ENCODE measurements at regions not wholly inside any gene's neighbourhood (a gene's known extent, or its start where the extent isn't known, plus 50 kb on each side); places are given as distances from the start of the nearest gene placed in this dataset.

DNA sequence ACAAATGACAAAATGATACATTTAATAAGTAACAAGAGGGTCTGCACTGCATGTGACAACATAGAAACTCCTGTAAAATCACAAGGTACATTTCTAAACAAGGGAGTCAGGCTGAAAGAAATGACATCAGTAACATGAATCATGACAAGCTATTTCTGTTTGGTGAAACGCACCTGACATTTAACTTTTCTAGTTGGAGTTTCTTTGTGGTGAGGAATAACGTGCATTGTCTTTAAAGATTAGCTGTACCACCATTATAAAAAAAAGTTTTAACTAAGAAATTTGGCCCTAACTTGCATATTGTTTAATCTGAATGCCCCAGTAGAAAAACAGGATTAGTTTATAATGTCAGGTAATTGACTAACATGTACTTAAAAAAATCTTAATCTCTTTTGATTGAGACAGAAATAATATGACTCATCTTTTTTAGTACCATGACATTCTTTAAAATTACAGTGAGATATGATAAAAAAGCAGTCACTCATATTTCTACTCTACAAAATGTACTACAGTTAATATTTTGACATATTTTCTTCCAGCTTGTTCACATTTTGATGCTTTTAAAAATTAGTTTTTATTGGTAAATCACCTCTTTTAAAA lies 418.2 kb downstream of the KLF12 start:
- DNase-seq (ENCODE audit: low read depth) = no peak

DNA sequence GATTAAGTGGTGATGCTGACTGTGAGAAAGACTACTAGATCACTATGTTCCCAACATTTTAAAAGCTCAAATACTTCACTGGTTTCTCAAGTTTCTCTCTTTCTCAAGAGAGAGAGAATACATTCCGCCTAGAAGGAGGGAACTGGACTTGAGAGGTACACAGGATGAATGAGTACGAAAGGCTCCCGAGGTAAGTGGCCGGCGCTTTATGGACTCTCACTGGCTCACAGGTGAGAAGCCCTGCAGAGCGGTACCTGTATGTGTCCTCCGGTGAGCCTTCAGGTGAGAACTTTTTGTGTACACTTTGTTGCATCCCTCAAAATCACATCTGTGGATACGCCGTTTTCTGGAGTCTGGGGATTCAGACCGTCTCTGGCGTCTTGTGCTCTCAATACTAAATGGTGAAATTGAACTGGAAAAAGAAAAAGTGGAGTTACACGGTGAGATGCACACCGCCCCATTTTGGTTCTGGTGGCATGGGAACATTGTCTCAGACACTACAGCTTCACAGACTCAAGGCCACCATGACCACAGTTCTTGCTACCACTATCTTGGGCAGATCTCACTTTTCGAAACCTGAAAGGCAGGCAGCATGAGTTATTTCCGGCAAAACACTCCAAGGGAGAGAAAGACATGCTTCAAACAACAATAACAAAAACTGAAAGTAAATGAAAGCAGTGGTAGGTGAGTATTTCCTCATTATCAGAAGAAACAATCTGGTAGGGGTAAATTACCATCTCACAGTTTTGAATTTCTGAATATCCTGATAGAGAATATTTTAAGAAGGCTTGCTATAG lies 418.9 kb downstream of the KLF12 start:
- DNase-seq (ENCODE audit: low read depth) = no peak

DNA sequence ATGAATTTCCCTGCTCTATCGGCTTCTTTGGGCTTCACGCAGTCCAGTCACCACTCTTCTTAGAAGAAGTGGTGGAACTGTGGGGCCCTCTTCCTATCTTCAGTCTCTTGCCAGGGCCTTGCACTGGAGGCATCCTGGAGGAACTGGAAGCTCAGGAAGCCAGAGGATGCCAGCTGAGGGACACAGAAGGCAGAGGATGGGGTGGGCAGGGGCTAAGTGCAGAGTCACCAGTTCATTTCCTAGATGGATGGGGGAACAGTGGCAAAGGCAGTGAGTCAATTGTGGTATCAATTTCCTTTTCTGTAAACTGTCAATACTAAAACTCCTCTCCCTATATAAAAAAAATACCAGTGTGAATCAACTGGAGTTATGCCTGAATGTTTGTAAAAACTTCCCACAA lies 419.7 kb downstream of the KLF12 start:
- DNase-seq (ENCODE audit: low read depth) = no peak

DNA sequence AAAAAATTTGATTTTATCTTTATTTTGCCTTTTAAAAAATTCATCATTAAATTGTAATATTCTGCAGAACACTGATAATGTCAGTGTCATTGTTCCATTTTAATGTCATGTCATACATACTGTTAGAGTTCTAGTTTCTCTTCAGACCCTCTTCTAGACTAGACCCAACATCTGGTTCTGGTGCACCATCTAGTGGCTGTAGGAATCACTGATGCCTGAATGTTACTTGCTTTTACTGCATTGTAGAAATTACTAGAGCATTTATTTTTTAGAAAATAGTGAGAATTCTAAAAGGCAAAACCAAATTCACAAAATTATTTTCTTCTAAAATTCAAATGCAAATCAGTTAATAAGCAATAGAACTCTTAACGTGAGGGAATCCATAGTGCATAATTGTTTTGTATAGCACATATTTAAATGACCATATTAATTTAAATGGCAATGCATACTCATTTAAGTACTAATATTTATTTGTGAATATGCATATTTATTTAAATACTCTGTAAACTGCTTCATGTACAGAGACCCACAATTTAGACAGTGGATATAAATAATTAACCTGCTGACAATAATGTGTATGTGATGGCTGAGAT lies 425.7 kb downstream of the KLF12 start:
- peak; percentile 53 for DNase-seq (ENCODE audit: low read depth)

DNA sequence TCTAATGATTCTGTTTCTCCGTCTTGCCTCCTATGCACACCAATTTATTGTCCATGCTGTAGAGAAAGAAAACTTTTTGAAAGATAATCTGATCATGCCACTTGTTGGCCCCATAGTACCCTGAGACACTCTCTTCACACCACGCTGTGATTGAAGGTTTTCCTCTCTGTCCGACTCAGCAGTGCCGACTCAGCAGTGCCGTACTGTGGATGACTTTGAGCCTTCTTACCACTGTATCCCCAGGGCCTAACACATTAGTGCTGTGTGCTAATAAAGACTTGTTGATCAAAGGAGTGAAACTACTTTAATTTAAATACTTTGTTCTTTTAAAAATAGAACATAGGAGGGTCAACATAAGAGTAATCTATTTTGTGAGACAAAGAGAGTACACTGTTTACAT lies 429.6 kb downstream of the KLF12 start:
- DNase-seq (ENCODE audit: low read depth) = no peak

DNA sequence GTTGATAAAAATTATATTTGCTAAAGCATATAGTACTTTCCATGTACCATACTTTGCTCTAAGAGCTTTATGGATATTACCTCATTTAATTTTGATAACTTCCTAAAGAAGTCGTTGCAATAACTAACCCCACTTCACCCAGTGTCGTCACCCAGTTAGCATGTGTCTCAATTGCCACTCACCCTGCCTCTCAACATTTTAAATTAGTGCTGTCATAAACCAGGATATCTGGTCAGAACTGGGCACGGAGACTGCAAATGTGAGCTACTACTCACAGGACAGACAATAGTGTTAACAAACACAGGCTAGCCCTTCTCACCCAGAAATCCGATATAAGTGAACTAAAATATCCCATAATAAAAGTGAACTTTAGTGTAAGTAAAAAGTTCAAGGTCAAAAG lies 430.6 kb downstream of the KLF12 start:
- no peak for DNase-seq (ENCODE audit: low read depth)

DNA sequence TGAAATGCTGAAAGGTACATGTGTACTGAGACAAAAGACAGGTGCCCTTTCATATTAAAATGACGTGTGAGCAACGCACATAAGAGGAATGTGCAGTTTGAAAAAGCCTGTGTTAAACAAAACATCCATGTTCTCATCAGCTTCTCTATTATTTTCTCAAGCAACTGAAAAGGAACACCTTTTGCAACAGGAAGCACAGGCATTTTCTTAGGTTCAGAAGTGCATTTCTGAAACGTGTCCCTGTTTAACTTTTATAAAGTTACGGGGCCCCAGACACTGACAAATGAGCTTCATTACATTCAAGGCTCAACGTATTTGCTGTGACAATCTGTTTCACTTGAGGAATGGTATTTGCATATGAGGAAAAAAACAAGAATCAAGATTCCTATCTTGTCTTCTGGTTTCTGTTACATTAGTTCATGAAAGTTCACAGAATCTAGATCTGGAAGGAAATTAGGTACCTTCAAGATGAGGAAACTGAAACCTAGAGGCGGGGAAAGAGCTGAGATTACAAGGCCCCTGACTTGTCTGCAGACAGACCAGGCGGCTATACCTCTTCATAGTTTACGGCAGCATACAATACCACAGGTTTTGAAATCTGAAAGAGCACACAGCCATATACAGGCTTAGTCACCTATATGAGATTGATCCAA lies 431.7 kb downstream of the KLF12 start:
- no peak for DNase-seq (ENCODE audit: low read depth)

DNA sequence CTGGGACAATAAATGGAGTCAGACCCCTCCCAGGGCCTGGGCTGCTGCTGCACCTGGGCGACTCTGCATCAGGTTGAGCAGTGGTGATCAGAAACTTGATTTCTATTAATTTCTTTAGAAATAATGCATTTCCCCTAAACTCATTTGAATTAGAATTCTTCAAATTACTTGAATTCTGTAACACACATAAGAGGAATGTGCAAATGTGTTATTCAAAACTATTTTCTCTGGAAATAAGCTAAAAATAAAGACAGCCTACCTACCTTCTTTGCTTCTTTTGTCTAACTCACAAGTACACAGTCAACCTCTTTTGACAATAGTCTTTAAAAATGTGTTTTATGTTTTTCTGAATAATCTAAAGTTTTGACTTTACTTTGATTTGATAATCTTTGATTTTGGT lies 433.0 kb downstream of the KLF12 start:
- DNase-seq (ENCODE audit: low read depth) = no peak

DNA sequence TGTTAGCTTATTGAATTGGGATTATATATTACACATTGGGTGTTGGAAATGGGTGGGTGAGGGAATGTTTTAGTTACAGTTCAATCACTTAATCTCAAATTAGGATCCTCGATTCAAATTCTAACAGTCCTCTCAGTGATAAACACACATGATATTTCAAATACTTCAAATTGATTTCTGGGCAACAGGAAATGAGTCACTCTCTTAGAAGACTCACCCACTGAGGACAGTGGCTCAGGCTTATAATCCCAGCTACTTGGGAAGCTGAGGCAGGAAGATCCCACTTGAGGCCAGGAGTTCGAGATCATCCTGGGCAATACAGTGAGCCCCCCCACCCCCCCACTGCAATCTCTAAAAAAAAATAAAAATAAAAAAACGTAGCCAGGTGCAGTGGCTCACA lies 435.3 kb downstream of the KLF12 start:
- no peak for DNase-seq (ENCODE audit: low read depth)

DNA sequence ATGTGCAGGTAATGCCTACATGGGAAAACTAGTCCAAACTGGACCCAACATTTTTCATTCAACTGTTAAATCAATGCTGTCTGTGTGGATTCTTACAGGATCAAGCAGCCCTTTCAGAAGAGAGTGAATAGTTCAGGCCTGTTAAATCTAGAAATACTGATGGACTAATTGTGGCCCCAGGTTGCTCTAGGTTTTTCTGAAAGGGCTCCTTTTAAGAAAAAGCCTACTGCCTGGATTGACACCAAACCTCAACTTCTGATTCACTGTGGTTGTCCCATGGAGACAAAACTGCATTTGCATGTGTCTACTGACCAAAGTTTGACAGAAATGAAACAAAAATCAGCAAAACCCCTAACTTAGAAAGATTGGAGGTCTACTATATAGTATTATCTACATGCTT lies 437.0 kb downstream of the KLF12 start:
- peak; percentile 34 for DNase-seq (ENCODE audit: low read depth)

DNA sequence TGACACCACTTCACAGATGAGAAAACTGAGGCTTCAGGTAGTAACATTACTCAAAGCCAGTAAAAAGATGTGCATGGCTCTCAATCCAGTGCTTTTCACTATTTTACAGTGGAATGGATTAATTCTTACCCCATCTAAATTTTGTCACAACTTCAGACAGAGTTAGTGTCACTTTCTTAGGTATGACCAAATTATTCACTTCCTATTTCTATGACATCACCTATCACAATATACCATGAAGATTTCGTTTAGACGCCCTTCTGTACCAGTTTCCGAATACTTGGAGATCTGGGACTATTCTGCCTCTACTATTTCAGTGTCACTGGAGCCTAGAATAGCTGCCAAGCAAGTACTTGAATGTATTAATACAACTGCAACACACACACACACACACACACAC lies 437.5 kb downstream of the KLF12 start:
- DNase-seq (ENCODE audit: low read depth) = no peak

DNA sequence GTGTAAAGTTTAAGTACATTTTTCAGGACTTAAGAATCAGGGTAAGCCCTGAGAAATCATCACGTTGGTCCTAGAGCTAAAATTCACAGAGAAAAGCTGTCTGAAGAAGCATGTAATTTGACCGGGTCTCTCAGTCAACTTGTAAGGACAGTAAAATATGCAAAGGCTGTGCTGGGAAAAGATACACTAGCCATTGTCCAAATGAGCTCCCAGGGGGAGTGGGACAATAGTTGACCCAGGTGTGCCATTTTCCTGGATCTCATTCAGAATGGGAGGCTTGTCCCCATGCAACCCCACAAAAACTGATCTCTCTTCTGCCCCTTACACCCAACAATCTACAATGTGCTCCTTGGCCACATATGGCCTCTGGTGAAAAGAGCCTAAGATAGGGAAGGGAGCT lies 437.9 kb downstream of the KLF12 start:
- no peak for DNase-seq (ENCODE audit: low read depth)

DNA sequence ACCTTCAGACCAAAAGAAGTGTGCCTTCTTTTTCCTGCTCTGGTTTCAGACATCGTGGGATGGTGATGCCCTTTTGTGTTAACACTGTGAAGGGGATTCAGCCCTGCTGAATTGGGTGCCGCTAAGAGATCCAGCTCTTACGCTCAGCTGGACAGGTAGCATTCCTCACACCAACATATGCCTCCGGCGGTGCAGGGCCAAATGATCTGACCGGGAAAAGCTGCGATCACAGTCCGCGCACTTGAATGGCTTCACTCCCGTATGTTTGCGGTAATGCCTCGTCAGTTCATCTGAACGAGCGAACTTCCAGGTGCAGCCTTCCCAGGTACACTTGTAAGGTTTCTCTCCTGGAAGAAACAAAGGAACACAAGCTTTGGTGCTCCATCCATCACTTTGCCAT lies 438.9 kb downstream of the KLF12 start:
- no peak for DNase-seq (ENCODE audit: low read depth)

DNA sequence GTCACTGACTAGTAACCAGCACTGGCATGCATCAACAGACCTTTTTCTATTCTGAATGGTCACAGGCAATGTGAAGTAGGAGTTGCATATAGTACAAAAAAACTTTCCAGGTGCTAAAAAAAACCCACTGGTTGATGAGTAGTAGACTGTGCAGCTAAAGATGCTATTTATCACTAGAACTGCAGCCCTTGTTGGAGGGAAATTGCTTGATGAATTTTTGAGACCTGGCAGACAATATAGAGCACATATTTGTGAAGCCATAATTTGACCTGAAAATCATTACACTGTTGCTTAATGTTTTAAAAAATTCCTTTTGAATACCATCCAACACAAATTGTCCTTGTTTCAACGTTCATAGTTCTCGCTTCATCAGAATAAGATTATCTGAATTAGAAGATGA lies 441.0 kb downstream of the KLF12 start:
- DNase-seq (ENCODE audit: low read depth) = no peak

DNA sequence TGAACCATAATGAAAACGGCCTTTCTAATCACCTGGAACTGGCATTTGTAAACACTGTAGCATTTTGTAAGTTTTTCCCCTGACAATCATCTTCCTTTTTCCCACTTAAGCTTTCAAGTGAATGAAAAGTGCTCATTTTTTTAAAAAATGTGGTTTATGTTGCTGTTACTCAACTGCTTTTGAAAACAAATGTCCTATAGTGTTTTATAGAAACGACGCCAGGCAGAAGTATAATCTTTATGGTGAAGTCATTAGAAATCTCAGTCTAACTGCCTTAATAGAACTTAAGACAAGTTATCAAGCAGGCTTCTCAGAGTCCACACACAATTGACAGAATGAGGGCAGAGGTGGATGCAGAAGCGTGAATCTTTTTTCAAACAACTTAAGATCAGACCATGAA lies 442.3 kb downstream of the KLF12 start:
- no peak for DNase-seq (ENCODE audit: low read depth)

DNA sequence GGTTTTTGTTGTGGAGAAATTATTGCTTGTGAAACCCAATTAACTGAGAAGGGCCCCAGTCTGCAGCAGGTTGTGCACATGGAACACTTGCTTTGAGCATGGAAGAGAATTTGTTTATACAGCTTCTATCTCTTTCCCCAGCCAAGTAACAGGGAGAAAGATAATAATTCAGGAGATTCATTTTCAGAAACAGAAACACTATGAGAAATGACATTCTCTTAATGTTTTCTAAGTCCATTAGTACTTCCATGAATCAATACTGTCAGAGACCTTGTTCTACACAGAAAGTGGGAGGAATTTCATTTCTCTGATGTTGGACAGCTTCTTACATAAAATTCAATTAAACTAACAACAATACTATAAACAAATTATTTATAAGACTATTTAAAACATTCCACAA lies 446.3 kb downstream of the KLF12 start:
- no peak for DNase-seq (ENCODE audit: low read depth)

DNA sequence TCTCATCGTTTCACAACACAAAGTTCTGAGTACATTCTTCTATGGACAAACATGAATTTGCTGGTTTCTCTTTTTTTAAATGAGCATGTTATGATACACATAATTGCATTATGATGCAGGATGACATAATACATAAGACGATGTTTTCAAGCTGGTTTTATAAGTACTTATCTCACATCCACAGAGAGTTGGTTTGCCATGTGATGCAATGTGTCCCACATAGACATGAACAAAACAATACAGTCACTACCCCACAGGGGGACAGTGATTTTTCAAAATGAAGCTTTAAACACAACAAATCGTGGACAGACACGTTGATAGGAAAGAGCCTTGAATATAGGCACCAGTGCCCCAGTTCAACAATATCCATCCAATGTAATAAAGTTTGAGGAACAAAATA lies 447.1 kb downstream of the KLF12 start:
- DNase-seq (ENCODE audit: low read depth) = no peak

DNA sequence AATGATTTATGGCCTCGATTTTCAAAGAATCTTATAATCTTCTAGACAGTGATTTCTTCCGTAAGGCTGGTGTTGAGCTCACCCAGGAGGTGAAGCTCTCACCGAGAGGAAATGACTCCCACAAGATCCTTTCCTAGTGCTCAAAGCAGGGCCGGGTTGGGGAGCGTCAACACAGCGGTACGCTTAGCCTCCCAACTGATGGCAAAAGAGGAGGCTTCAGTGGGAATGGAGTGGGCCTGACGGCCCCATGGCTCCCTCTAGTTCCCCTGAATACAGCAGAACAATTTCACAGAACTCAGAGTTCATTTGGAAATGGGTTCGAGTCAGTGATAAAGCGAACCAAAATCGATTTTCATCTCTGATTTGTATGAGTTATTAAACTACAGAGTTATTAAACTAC lies 449.5 kb downstream of the KLF12 start:
- no peak for DNase-seq (ENCODE audit: low read depth)

DNA sequence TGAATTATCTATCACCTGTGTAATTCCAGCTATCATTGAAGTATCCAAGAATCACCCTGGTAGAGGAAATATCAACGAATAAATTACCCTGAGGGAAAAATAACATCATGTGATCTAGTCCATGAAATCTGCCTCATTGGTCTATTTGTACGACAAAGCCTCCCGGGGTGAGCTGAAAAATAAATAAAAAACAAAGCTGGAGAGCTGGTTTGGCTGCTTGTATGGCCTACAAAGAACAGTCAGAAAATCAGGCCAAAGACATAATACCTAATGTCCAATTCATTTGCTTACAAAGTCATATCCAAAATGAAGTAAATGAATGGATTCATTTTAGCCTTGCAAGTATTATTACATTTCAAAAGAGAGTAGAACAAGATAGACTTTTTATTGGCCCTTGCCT lies 449.9 kb downstream of the KLF12 start:
- no peak for DNase-seq (ENCODE audit: low read depth)

DNA sequence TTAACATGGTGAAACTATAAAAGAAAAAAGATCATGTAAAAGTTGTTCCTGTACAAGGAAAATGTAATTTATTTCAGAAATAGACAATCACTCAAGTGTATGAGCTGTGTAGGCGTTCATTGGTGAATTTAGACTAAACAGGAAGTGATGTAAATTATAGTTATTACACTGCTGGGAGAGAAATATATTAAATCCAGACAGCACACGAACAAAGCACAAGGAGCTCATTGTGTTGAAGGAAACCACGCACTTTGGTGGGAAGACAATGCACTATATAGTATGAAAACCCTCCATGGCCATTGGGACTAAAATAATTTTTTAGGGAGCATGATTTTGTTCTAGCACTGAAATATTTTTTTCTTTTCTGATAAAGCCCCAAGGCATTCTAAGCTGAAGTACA lies 450.5 kb downstream of the KLF12 start:
- DNase-seq (ENCODE audit: low read depth) = peak; percentile 36

DNA sequence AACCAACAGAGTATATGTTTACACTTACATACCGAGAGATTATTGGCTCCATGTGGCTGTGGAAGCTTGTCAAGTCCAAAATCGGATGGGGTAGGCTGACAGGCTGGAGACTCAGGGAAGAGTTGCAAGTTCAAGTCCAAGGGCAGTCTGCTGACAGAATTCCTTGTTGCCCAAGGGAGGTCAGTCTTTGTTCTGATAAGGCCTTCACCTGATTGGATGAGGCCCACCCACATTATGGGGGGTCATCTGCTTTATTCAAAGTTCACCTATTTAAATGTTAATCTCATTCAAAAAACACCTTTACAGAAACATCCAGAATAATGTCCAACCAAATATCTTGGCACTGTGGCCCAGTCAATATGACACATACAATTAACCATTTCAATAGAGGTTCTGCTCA lies 452.4 kb downstream of the KLF12 start:
- no peak for DNase-seq (ENCODE audit: low read depth)

DNA sequence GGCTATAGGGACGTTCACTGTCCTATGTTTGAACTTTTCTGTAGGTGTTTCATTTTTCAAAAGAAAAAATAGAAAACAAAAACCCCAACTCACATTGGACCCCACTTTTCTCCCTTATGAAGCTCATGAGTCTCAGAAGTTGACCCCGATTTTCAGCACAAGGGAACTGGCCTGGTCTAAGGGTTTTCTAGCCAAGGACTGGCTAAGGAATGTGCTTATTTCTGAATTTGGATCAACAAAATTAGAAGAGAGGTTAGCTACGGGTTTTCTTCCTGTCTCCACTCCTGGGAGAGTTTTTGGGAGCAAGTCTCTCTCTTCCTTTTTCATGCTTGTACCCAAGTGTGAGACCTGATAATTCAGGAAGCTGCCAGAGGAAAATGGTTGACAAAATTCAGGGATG lies 453.2 kb downstream of the KLF12 start:
- no peak for DNase-seq (ENCODE audit: low read depth)

DNA sequence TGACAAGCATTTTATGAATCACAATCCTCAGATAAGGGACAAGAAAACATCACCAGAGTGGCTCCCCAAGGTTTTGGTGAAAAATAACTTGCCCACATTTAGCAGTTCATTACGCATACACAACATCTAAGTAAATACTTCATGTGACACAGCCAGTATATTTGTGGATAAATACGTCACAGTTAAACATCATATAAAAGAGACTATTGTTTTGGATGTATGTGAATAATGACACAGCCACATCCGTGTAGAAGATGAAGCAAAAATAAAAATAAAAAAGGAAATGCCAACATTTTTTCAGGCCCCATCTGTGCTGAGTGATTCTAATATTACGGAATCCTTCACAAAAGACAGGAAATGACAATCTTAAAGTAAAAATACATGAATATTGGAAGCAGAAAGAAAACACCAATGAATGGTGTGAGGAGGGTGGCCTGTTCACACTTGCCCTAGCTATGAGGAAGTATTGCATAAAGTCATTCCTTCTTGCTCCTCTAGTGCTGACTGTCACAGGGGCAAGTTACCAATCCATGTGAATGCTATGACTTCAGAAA lies 457.1 kb downstream of the KLF12 start:
- DNase-seq (ENCODE audit: low read depth) = peak; percentile 41

Measured in RPMI7951 (cell line).